BJ (cell line): ENCODE measurements at regions not wholly inside any gene's neighbourhood (a gene's known extent, or its start where the extent isn't known, plus 50 kb on each side); places are given as distances from the start of the nearest gene placed in this dataset.
"Not testable (repeated sequence)": the region's sequence is repeated elsewhere in the genome, so short reads cannot be mapped to it uniquely, and the experiment has no call there.

Experiments used
- CTCF ChIA-PET: fragments of 350-600 bp; formaldehyde crosslinking; extraction: SDS; loops from one replicate; lab custom pipeline; 2021; ENCODE audit warnings: antibody characterized with exemption, inconsistent platforms; lab: Yijun Ruan, JAX
- POLR2A ChIA-PET: fragments of 300-600 bp; sonication (Branson Sonifier 250); formaldehyde crosslinking; extraction: SDS; loops from one replicate; lab custom pipeline; 2021; ENCODE audit warnings: antibody characterized with exemption; lab: Charles Lee
- DNase-seq: peaks from one replicate; pipeline ENCODE4 v3.0.0-alpha.2; 2011; ENCODE audit warnings: low read depth
- H3K27me3 ChIP-seq: 2 replicates; pipeline ENCODE4 v1.6.0; 2011; ENCODE audit warnings: low read length; ENCODE audit not compliant: control insufficient read depth, insufficient read depth
- H3K36me3 ChIP-seq: 2 replicates; pipeline ENCODE4 v1.5.1; 2011; ENCODE audit warnings: low read length; ENCODE audit not compliant: control insufficient read depth, insufficient read depth
- H3K4me3 ChIP-seq: 2 replicates; pipeline ENCODE4 v1.5.1; 2011; ENCODE audit warnings: low read depth, mild to moderate bottlenecking, control low read depth, low read length
- TF ChIP-seq, protein P1 (sequence below): IDR thresholded peaks from 2 replicates; pipeline ENCODE4 v1.5.1; 2011; ENCODE audit warnings: low read depth, mild to moderate bottlenecking, control low read depth, inconsistent platforms, low read length, moderate library complexity; ENCODE audit not compliant: insufficient read depth

- H3K36me3 ChIP-seq, result no peaks in the 10 kb centered on the region
- ChIA-PET CTCF (no interaction called here), POLR2A (no interaction called here)
- TF ChIP-seq, protein P1, sequence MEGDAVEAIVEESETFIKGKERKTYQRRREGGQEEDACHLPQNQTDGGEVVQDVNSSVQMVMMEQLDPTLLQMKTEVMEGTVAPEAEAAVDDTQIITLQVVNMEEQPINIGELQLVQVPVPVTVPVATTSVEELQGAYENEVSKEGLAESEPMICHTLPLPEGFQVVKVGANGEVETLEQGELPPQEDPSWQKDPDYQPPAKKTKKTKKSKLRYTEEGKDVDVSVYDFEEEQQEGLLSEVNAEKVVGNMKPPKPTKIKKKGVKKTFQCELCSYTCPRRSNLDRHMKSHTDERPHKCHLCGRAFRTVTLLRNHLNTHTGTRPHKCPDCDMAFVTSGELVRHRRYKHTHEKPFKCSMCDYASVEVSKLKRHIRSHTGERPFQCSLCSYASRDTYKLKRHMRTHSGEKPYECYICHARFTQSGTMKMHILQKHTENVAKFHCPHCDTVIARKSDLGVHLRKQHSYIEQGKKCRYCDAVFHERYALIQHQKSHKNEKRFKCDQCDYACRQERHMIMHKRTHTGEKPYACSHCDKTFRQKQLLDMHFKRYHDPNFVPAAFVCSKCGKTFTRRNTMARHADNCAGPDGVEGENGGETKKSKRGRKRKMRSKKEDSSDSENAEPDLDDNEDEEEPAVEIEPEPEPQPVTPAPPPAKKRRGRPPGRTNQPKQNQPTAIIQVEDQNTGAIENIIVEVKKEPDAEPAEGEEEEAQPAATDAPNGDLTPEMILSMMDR, result no peak
- no peak overlapping the region for H3K4me3 ChIP-seq
- no peak for DNase-seq
- H3K27me3 ChIP-seq, result no peaks in the 10 kb centered on the region
Observed at GRCh38 chr17:22267019-22267418, 574.7 kb downstream of the KCNJ18 start.

- no peak overlapping the region for H3K4me3 ChIP-seq
- CTCF ChIA-PET, result no interaction called here
- TF ChIP-seq, protein P1, result no peak
- DNase-seq, result no peak
- H3K27me3 ChIP-seq, result no peaks in the 10 kb centered on the region
- no peaks in the 10 kb centered on the region for H3K36me3 ChIP-seq
- POLR2A ChIA-PET, result no interaction called here
Observed at GRCh38 chr17:22268214-22268911, 576.0 kb downstream of the KCNJ18 start.

DNA sequence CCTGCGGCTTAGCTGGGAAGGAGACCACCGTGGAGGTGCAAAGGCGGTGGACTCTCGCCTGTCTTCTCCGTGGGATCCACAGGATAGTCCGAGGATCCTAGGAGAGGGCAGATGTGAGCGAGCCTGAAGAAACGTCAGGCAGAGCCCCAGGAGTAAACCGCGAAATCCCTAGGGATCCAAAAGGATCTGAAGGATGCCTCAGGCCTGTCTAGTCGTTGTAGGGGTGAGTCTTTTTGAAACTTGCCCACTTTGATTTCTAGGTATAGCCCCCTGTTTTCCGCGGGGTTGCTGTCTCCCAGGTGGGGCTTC lies 576.5 kb downstream of the KCNJ18 start:
- H3K36me3 ChIP-seq, result no peaks in the 10 kb centered on the region
- H3K4me3 ChIP-seq, result no peak overlapping the region
- DNase-seq, result no peak
- ChIA-PET CTCF (no interaction called here), POLR2A (no interaction called here)
- H3K27me3 ChIP-seq, result no peaks in the 10 kb centered on the region
- TF ChIP-seq, protein P1, result no peak

GRCh38 chr17:22270381-22270780 lies 578.1 kb downstream of the KCNJ18 start:
- CTCF ChIA-PET, result no interaction called here
- TF ChIP-seq, protein P1, result no peak
- H3K27me3 ChIP-seq, result no peaks in the 10 kb centered on the region
- H3K4me3 ChIP-seq, result no peak overlapping the region
- DNase-seq, result no peak
- POLR2A ChIA-PET, result no interaction called here
- no peaks in the 10 kb centered on the region for H3K36me3 ChIP-seq

GRCh38 chr17:22270809-22271208 lies 578.5 kb downstream of the KCNJ18 start:
- POLR2A ChIA-PET, H3K4me3 ChIP-seq, DNase-seq, CTCF ChIA-PET, H3K36me3 ChIP-seq, H3K27me3 ChIP-seq: not testable (repeated sequence)
